ENCODE measurements at regions not wholly inside any gene's neighbourhood (a gene's known extent, or its start where the extent isn't known, plus 50 kb on each side); places are given as distances from the start of the nearest gene placed in this dataset.

DNA sequence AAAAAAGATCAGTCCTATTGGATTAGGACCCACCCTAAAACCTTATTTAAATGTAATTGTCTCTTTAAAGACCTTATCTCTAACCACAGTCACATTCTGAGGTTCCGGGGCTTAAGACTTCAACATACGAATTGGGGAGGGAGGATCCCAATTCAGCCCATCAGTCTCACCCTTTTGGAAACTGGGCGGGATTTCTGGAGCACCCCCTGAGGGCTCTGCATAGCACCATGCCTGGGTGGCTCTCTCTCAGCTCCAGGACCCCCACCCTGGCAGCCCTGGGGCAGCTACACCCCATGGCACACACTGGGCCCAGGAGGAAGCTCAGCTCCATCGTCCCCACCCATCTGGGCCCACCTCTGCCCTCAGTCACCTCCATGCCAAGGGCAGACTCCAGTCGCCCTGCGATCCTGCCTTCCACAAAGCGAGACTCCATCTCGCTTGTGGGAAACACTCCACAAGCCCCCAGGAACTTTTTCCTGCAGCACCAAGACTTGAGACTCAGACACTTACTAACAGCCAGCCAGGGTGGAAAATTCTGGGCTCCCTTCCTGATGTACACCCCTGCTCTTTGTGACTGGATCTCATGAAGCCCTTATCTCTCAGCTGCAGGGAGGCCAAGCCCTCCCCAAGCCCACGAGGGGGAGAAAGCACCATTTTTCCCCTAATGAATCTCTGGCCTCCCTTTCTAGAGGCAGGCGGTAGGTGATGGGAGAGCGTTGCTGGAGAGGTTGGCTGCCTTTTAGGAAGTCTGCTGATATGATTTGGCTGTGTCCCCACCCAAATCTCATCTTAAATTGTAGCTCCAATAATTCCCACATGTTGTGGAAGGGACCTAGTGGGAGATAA lies 90.8 kb upstream of the KDM7A start:
- TF ChIP-seq, protein P1, sequence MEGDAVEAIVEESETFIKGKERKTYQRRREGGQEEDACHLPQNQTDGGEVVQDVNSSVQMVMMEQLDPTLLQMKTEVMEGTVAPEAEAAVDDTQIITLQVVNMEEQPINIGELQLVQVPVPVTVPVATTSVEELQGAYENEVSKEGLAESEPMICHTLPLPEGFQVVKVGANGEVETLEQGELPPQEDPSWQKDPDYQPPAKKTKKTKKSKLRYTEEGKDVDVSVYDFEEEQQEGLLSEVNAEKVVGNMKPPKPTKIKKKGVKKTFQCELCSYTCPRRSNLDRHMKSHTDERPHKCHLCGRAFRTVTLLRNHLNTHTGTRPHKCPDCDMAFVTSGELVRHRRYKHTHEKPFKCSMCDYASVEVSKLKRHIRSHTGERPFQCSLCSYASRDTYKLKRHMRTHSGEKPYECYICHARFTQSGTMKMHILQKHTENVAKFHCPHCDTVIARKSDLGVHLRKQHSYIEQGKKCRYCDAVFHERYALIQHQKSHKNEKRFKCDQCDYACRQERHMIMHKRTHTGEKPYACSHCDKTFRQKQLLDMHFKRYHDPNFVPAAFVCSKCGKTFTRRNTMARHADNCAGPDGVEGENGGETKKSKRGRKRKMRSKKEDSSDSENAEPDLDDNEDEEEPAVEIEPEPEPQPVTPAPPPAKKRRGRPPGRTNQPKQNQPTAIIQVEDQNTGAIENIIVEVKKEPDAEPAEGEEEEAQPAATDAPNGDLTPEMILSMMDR (IDR thresholded peaks at IDR 0.05; ENCODE audit: low read length) = no peak
- no peak for TF ChIP-seq EZH2 (optimal IDR thresholded peaks at IDR 0.05; ENCODE audit: low read depth, low read length)
